GOT3 (cell line): ENCODE measurements at regions not wholly inside any gene's neighbourhood (a gene's known extent, or its start where the extent isn't known, plus 50 kb on each side); places are given as distances from the start of the nearest gene placed in this dataset.

ENCODE experiments used
- DNase-seq: peaks from one replicate; lab custom pipeline; 2025; ENCODE audit warnings: mixed read lengths; lab: John Stamatoyannopoulos, UW

GRCh38 chr4:128388352-128388630 is 100.7 kb upstream of the PGRMC2 start:
- no peak for DNase-seq

GRCh38 chr4:128387600-128388351 is 100.2 kb upstream of the PGRMC2 start:
- DNase-seq = no peak

GRCh38 chr4:128386761-128387599 is 99.4 kb upstream of the PGRMC2 start:
- DNase-seq = peak; percentile 55

GRCh38 chr4:128385683-128386304 is 98.2 kb upstream of the PGRMC2 start:
- DNase-seq = no peak

- no peak for DNase-seq
These were observed 97.4 kb upstream of the PGRMC2 start for GRCh38 chr4:128384765-128385598.

GRCh38 chr4:128384091-128384520 is 96.5 kb upstream of the PGRMC2 start:
- no peak for DNase-seq

- no peak for DNase-seq
These were observed 94.3 kb upstream of the PGRMC2 start for GRCh38 chr4:128381748-128382559.

GRCh38 chr4:128380306-128380705 is 92.7 kb upstream of the PGRMC2 start:
- no peak for DNase-seq

- DNase-seq = no peak
These were observed 92.2 kb upstream of the PGRMC2 start for GRCh38 chr4:128379860-128380259.

GRCh38 chr4:128378668-128379067 is 91.1 kb upstream of the PGRMC2 start:
- no peak for DNase-seq

GRCh38 chr4:128376958-128377357 is 89.3 kb upstream of the PGRMC2 start:
- DNase-seq = no peak

GRCh38 chr4:128376303-128376702 is 88.7 kb upstream of the PGRMC2 start:
- DNase-seq = no peak

- DNase-seq = no peak
These were observed 86.0 kb upstream of the PGRMC2 start for GRCh38 chr4:128373628-128374027.

- no peak for DNase-seq
These were observed 84.3 kb upstream of the PGRMC2 start for GRCh38 chr4:128371876-128372275.

- DNase-seq = no peak
These were observed 83.6 kb upstream of the PGRMC2 start for GRCh38 chr4:128371001-128371777.

GRCh38 chr4:128366212-128366611 is 78.6 kb upstream of the PGRMC2 start:
- no peak for DNase-seq

GRCh38 chr4:128364565-128364964 is 77.0 kb upstream of the PGRMC2 start:
- no peak for DNase-seq

GRCh38 chr4:128363966-128364365 is 76.4 kb upstream of the PGRMC2 start:
- DNase-seq = no peak

GRCh38 chr4:128362760-128363159 is 75.1 kb upstream of the PGRMC2 start:
- DNase-seq = no peak

- no peak for DNase-seq
These were observed 71.8 kb upstream of the PGRMC2 start for GRCh38 chr4:128359422-128359821.

GRCh38 chr4:128358913-128359279 is 71.3 kb upstream of the PGRMC2 start:
- no peak for DNase-seq
